Ovary (tissue), 3 donors: ENCODE measurements at regions not wholly inside any gene's neighbourhood (a gene's known extent, or its start where the extent isn't known, plus 50 kb on each side); places are given as distances from the start of the nearest gene placed in this dataset.

Experiments
- EP300 ChIP-seq: sonication (generic); formaldehyde crosslinking; IDR thresholded peaks from one replicate; pipeline ENCODE4 v1.6.1; 2017; ENCODE audit warnings: antibody characterized with exemption
- TF ChIP-seq, protein P1 (sequence below), 3 donors: fragments of 450-650 bp in 2 of 3; fragments of 200-600 bp in 1 of 3; IDR thresholded peaks; one replicate each; pipeline versions ENCODE4 v1.5.1 to v1.8.0; 2016 to 2022; ENCODE audit warnings: antibody characterized with exemption in 3 of 3, mild to moderate bottlenecking in 1 of 3
- donor health status: DM: no; HTN: no; CAD: no.

DNA sequence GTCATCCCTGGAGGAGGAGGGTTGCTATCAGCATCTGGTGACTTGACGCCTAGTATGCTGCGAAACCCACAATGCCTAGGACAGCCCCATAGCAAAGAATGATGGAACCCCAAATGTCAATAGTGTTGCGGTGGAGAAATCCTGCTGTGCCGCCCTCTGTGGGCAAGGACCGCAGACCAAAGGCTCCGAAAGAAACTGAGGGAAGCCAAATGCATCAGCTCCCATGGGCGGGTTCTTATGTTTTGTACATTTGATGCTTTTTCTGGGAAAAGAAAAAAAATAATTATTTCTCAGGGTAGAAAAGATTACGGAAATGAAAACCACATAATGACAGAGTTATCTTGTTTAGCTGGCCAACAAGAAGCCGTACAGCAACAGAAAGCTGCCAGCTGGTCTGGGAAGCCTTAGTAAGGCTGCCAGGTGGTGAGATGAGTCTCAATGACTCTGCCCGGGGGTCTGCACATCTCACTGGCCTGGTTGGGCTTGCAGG, 95.0 kb upstream of the TBL1X start:
- TF ChIP-seq, protein P1, sequence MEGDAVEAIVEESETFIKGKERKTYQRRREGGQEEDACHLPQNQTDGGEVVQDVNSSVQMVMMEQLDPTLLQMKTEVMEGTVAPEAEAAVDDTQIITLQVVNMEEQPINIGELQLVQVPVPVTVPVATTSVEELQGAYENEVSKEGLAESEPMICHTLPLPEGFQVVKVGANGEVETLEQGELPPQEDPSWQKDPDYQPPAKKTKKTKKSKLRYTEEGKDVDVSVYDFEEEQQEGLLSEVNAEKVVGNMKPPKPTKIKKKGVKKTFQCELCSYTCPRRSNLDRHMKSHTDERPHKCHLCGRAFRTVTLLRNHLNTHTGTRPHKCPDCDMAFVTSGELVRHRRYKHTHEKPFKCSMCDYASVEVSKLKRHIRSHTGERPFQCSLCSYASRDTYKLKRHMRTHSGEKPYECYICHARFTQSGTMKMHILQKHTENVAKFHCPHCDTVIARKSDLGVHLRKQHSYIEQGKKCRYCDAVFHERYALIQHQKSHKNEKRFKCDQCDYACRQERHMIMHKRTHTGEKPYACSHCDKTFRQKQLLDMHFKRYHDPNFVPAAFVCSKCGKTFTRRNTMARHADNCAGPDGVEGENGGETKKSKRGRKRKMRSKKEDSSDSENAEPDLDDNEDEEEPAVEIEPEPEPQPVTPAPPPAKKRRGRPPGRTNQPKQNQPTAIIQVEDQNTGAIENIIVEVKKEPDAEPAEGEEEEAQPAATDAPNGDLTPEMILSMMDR (IDR thresholded peaks at IDR 0.05), result no peak
- no peak for TF ChIP-seq EP300
